ENCODE measurements at regions not wholly inside any gene's neighbourhood (a gene's known extent, or its start where the extent isn't known, plus 50 kb on each side); places are given as distances from the start of the nearest gene placed in this dataset.
"Not testable (repeated sequence)": the region's sequence is repeated elsewhere in the genome, so short reads cannot be mapped to it uniquely, and the experiment has no call there.

- Mint-ChIP-seq H3K4me1 (no peaks in the 10 kb centered on the region), H3K27ac (no peak overlapping the region), H3K4me3 (no peak overlapping the region), H3K27me3 (no peaks in the 10 kb centered on the region), H3K36me3 (peaks cover 16% of the 10 kb centered on the region), H3K9me3 (no peaks in the 10 kb centered on the region)
Measured at GRCh38 chr4:123127875-123128274, 205.5 kb upstream of the NUDT6 start.

- H3K27me3 Mint-ChIP-seq: no peaks in the 10 kb centered on the region
- no peak overlapping the region for H3K4me3 Mint-ChIP-seq
- no peak overlapping the region for H3K27ac Mint-ChIP-seq
- peaks cover 16% of the 10 kb centered on the region for H3K36me3 Mint-ChIP-seq
- peaks cover 8% of the 10 kb centered on the region for H3K9me3 Mint-ChIP-seq
- H3K4me1 Mint-ChIP-seq: no peaks in the 10 kb centered on the region
Measured at GRCh38 chr4:123133397-123134050, 211.1 kb upstream of the NUDT6 start.

GRCh38 chr4:123144616-123145015, 222.2 kb upstream of the NUDT6 start:
- Mint-ChIP-seq H3K4me1 (no peaks in the 10 kb centered on the region), H3K27me3 (no peaks in the 10 kb centered on the region), H3K27ac (no peak overlapping the region), H3K9me3 (peaks cover 6% of the 10 kb centered on the region), H3K4me3 (no peak overlapping the region), H3K36me3 (peaks cover 16% of the 10 kb centered on the region)

GRCh38 chr4:123158576-123158975, 236.2 kb upstream of the NUDT6 start:
- Mint-ChIP-seq H3K27me3 (no peaks in the 10 kb centered on the region), H3K9me3 (no peaks in the 10 kb centered on the region), H3K36me3 (peaks cover 4% of the 10 kb centered on the region), H3K4me3 (no peak overlapping the region), H3K27ac (no peak overlapping the region), H3K4me1 (no peaks in the 10 kb centered on the region)

GRCh38 chr4:123159479-123159878, 237.1 kb upstream of the NUDT6 start:
- H3K4me3 Mint-ChIP-seq: no peak overlapping the region
- peaks cover 4% of the 10 kb centered on the region for H3K36me3 Mint-ChIP-seq
- no peaks in the 10 kb centered on the region for H3K27me3 Mint-ChIP-seq
- H3K27ac Mint-ChIP-seq: no peak overlapping the region
- H3K9me3 Mint-ChIP-seq: no peaks in the 10 kb centered on the region
- H3K4me1 Mint-ChIP-seq: no peaks in the 10 kb centered on the region

- Mint-ChIP-seq H3K4me3 (no peak overlapping the region), H3K4me1 (no peaks in the 10 kb centered on the region), H3K27ac (no peak overlapping the region), H3K36me3 (peaks cover 5% of the 10 kb centered on the region), H3K27me3 (no peaks in the 10 kb centered on the region), H3K9me3 (no peaks in the 10 kb centered on the region)
Measured at GRCh38 chr4:123162859-123163258, 233.7 kb upstream of the SPRY1 start.

- H3K9me3 Mint-ChIP-seq: no peaks in the 10 kb centered on the region
- H3K27ac Mint-ChIP-seq: no peak overlapping the region
- H3K27me3 Mint-ChIP-seq: no peaks in the 10 kb centered on the region
- no peaks in the 10 kb centered on the region for H3K4me1 Mint-ChIP-seq
- H3K4me3 Mint-ChIP-seq: no peak overlapping the region
- H3K36me3 Mint-ChIP-seq: peaks cover 5% of the 10 kb centered on the region
Measured at GRCh38 chr4:123163501-123163900, 233.1 kb upstream of the SPRY1 start.

GRCh38 chr4:123166023-123166422, 230.6 kb upstream of the SPRY1 start:
- no peaks in the 10 kb centered on the region for H3K4me1 Mint-ChIP-seq
- H3K36me3 Mint-ChIP-seq: peaks cover 4% of the 10 kb centered on the region
- no peaks in the 10 kb centered on the region for H3K9me3 Mint-ChIP-seq
- H3K4me3 Mint-ChIP-seq: no peak overlapping the region
- H3K27me3 Mint-ChIP-seq: no peaks in the 10 kb centered on the region
- H3K27ac Mint-ChIP-seq: no peak overlapping the region

- Mint-ChIP-seq H3K27ac (no peak overlapping the region), H3K27me3 (no peaks in the 10 kb centered on the region), H3K9me3 (no peaks in the 10 kb centered on the region)
Measured at GRCh38 chr4:123167931-123168330, 228.7 kb upstream of the SPRY1 start.

GRCh38 chr4:123168812-123169211, 227.8 kb upstream of the SPRY1 start:
- Mint-ChIP-seq H3K4me3 (no peak overlapping the region), H3K27ac (no peak overlapping the region), H3K27me3 (no peaks in the 10 kb centered on the region), H3K4me1 (no peaks in the 10 kb centered on the region), H3K36me3 (peaks cover 9% of the 10 kb centered on the region), H3K9me3 (no peaks in the 10 kb centered on the region)

More at GRCh38 chr4:123167931-123168330, 228.7 kb upstream of the SPRY1 start:
- Mint-ChIP-seq H3K36me3 (peaks cover 8% of the 10 kb centered on the region), H3K4me1 (no peaks in the 10 kb centered on the region), H3K4me3 (no peak overlapping the region)

GRCh38 chr4:123170843-123171242, 225.8 kb upstream of the SPRY1 start:
- Mint-ChIP-seq H3K4me1 (no peaks in the 10 kb centered on the region), H3K27me3 (no peaks in the 10 kb centered on the region), H3K4me3 (no peak overlapping the region), H3K36me3 (peaks cover 9% of the 10 kb centered on the region), H3K9me3 (no peaks in the 10 kb centered on the region), H3K27ac (no peak overlapping the region)

GRCh38 chr4:123176605-123177004, 220.0 kb upstream of the SPRY1 start:
- Mint-ChIP-seq H3K27ac (no peak overlapping the region), H3K36me3 (peaks cover 3% of the 10 kb centered on the region), H3K27me3 (no peaks in the 10 kb centered on the region), H3K4me3 (no peak overlapping the region), H3K9me3 (no peaks in the 10 kb centered on the region), H3K4me1 (no peaks in the 10 kb centered on the region)

- Mint-ChIP-seq H3K9me3 (no peaks in the 10 kb centered on the region), H3K36me3 (peaks cover 5% of the 10 kb centered on the region), H3K4me1 (no peaks in the 10 kb centered on the region), H3K27me3 (no peaks in the 10 kb centered on the region), H3K27ac (peak overlapping the region; percentile 43), H3K4me3 (no peak overlapping the region)
Measured at GRCh38 chr4:123182289-123182688, 214.3 kb upstream of the SPRY1 start.

- Mint-ChIP-seq H3K27ac (no peak overlapping the region), H3K4me1 (no peaks in the 10 kb centered on the region), H3K4me3 (no peak overlapping the region), H3K9me3 (no peaks in the 10 kb centered on the region), H3K36me3 (peaks cover 5% of the 10 kb centered on the region), H3K27me3 (no peaks in the 10 kb centered on the region)
Measured at GRCh38 chr4:123183308-123183707, 213.3 kb upstream of the SPRY1 start.

- H3K9me3 Mint-ChIP-seq, H3K4me3 Mint-ChIP-seq, H3K4me1 Mint-ChIP-seq, H3K27me3 Mint-ChIP-seq, H3K36me3 Mint-ChIP-seq, H3K27ac Mint-ChIP-seq: not testable (repeated sequence)
Measured at GRCh38 chr4:123183754-123184153, 212.8 kb upstream of the SPRY1 start.

- Mint-ChIP-seq H3K36me3 (peaks cover 8% of the 10 kb centered on the region), H3K9me3 (no peaks in the 10 kb centered on the region), H3K27me3 (no peaks in the 10 kb centered on the region), H3K27ac (no peak overlapping the region), H3K4me3 (no peak overlapping the region), H3K4me1 (peaks cover 3% of the 10 kb centered on the region)
Measured at GRCh38 chr4:123186731-123187130, 209.9 kb upstream of the SPRY1 start.

- H3K4me3 Mint-ChIP-seq: no peak overlapping the region
- no peaks in the 10 kb centered on the region for H3K27me3 Mint-ChIP-seq
- no peak overlapping the region for H3K27ac Mint-ChIP-seq
- H3K36me3 Mint-ChIP-seq: peaks cover 8% of the 10 kb centered on the region
- no peaks in the 10 kb centered on the region for H3K9me3 Mint-ChIP-seq
- peaks cover 3% of the 10 kb centered on the region for H3K4me1 Mint-ChIP-seq
Measured at GRCh38 chr4:123190176-123190575, 206.4 kb upstream of the SPRY1 start.

Measured in activated naive CD4-positive, alpha-beta T cell treated with anti-CD3 and anti-CD28 coated beads, Interleukin-2, amount 50 U/mL, for 24 hours (primary cell).